Keratinocyte (primary cell): ENCODE measurements at regions not wholly inside any gene's neighbourhood (a gene's known extent, or its start where the extent isn't known, plus 50 kb on each side); places are given as distances from the start of the nearest gene placed in this dataset.

Experiments
- EZH2 ChIP-seq: IDR thresholded peaks from one replicate; pipeline ENCODE4 v1.6.1; 2012; ENCODE audit warnings: inconsistent platforms, mild to moderate bottlenecking, low read length, moderate library complexity
- TF ChIP-seq, protein P1 (sequence below), 3 experiments: IDR thresholded peaks in 1 of 3; conservative IDR thresholded peaks in 1 of 3; optimal IDR thresholded peaks in 1 of 3; 2 replicates in 2 of 3; 3 replicates in 1 of 3; pipeline versions ENCODE3 to v1.5.1; 2011; ENCODE audit warnings: low read length in 3 of 3, mild to moderate bottlenecking in 3 of 3, moderate library complexity in 2 of 3, control low read depth in 1 of 3, inconsistent platforms in 1 of 3; ENCODE audit not compliant: insufficient read depth in 2 of 3; ENCODE audit errors: extremely low read depth in 1 of 3

DNA sequence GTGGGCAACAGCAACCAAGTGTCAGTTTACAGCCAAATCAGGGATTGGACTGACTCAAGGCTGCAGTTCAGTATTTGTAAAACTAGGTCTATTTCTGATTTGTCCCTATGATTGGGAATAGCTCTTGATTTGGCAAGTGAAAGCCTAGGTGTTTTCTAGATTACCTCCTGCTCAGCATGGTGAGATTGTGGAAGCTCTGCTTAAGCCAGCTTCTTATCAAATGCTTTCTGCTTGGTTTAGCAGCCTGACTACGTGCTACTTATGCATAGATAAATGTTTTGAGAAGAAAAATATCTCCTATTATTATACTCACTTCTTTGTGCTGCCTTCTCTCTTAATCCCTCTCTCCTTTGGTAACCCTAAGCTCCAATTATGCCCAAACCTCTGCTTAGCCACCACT, 86.3 kb upstream of the AMOTL1 start:
- TF ChIP-seq, protein P1, sequence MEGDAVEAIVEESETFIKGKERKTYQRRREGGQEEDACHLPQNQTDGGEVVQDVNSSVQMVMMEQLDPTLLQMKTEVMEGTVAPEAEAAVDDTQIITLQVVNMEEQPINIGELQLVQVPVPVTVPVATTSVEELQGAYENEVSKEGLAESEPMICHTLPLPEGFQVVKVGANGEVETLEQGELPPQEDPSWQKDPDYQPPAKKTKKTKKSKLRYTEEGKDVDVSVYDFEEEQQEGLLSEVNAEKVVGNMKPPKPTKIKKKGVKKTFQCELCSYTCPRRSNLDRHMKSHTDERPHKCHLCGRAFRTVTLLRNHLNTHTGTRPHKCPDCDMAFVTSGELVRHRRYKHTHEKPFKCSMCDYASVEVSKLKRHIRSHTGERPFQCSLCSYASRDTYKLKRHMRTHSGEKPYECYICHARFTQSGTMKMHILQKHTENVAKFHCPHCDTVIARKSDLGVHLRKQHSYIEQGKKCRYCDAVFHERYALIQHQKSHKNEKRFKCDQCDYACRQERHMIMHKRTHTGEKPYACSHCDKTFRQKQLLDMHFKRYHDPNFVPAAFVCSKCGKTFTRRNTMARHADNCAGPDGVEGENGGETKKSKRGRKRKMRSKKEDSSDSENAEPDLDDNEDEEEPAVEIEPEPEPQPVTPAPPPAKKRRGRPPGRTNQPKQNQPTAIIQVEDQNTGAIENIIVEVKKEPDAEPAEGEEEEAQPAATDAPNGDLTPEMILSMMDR (optimal IDR thresholded peaks at IDR 0.05 in 1 of 3, IDR thresholded peaks at IDR 0.05 in 1 of 3, conservative IDR thresholded peaks at IDR 0.05 in 1 of 3; ENCODE audit: extremely low read depth in 1 of 3, insufficient read depth in 2 of 3, low read length in 3 of 3), result no peak
- no peak for TF ChIP-seq EZH2
